GM13977 (cell line): ENCODE measurements at regions not wholly inside any gene's neighbourhood (a gene's known extent, or its start where the extent isn't known, plus 50 kb on each side); places are given as distances from the start of the nearest gene placed in this dataset.

Experiments used
- DNase-seq: peaks from one replicate; pipeline ENCODE4 v3.0.0; 2012; ENCODE audit warnings: low spot score
- in situ Hi-C: fragments of 300-500 bp; cut with MboI; formaldehyde crosslinking; loops from one replicate; pipeline ENCODE4 v1.12.0; 2022; ENCODE audit warnings: low sequenced_read_pairs, low pct_unique_long_range_greater_than_20kb, mixed read lengths, inconsistent platforms; ENCODE audit not compliant: unreplicated experiment
- TF ChIP-seq, protein P1 (sequence below): IDR thresholded peaks from 2 replicates; pipeline ENCODE4 v1.5.1; 2012; ENCODE audit warnings: mild to moderate bottlenecking, control low read depth; ENCODE audit not compliant: insufficient read depth; ENCODE audit errors: extremely low read depth, missing control alignments

DNA sequence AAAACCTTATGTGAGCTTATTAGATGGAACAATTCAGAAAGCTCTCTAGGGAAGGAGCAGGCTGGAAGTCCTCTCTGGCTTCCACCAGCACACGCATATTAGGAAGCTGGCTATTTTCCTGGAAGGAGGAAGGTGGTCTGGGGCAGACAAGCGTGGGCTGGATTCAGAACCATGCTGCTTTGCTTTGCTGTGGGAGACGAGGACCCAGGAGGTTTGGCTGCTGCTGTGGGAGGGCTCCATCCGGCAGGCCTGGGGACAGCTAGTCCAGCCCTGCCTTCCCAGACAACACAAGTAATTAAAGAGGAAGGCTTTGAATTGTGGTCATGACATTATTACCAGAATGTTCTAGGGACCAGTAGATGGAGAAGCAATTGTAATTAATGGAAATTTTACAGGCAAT is 238.8 kb upstream of the MYT1L start:
- in situ Hi-C loops, result no loop called here
- peak; percentile 7 for DNase-seq
- TF ChIP-seq, protein P1, sequence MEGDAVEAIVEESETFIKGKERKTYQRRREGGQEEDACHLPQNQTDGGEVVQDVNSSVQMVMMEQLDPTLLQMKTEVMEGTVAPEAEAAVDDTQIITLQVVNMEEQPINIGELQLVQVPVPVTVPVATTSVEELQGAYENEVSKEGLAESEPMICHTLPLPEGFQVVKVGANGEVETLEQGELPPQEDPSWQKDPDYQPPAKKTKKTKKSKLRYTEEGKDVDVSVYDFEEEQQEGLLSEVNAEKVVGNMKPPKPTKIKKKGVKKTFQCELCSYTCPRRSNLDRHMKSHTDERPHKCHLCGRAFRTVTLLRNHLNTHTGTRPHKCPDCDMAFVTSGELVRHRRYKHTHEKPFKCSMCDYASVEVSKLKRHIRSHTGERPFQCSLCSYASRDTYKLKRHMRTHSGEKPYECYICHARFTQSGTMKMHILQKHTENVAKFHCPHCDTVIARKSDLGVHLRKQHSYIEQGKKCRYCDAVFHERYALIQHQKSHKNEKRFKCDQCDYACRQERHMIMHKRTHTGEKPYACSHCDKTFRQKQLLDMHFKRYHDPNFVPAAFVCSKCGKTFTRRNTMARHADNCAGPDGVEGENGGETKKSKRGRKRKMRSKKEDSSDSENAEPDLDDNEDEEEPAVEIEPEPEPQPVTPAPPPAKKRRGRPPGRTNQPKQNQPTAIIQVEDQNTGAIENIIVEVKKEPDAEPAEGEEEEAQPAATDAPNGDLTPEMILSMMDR, result no peak

DNA sequence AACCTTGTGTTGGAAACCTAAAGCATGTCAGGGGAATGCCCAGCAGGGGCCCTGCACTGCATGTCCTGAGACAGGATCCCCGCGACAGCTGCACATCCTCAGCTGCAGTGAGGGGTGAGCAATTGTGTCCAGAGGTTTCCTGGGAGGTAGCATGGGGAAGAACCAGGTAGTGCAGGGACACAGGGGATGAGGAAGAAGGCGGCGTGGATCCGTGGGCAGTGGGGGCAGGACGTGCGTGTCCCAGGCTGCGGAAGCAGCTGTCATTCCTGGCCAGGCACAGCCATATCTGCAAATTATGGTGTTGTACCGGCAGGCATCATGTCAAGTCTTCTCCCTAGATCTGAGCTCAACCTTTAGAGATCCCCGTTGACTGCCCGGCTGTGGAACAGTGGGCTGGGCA is 238.2 kb upstream of the MYT1L start:
- TF ChIP-seq, protein P1, result no peak
- no peak for DNase-seq
- in situ Hi-C loops, result no loop called here

DNA sequence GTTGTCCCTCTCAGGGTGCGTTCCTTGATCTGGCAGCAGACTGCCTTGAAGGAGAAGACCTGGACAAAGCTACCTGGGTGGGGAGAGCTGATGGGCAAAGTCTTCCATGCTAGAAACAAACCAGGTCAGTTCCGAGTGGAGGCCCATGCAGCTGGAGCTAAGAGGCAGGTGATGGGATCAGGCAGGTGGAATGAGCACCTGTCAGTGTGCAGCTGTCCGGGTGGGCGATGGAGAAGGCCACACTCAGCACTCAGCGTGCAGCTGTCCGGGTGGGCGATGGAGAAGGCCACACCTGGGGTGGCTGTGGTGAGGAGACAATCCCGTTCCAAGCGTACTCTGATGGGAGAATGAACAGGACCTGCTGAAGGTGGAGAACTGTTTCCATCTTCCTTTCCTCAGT is 237.3 kb upstream of the MYT1L start:
- in situ Hi-C loops, result no loop called here
- peak; percentile 10 for DNase-seq
- TF ChIP-seq, protein P1, result no peak

DNA sequence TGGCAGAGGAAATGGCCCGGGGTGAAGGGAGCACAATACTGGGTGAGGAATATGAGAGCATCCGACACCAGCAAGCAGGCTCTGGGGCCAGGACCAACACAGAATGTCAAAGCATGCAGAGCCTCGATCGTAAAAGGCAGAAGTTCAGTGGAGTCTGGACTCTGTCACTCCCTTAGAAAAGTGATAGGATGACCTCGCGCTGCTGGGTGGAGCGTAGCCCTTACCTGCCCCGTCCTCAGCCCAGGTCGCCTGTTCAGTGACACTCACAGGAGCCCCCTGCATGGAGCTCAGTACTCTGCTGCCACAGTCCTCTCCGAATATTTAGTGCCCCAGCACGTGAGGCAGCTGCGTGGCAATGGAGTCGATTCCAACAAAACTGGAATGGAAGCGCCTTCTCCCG is 236.7 kb upstream of the MYT1L start:
- no peak for DNase-seq
- TF ChIP-seq, protein P1, result no peak
- in situ Hi-C loops, result no loop called here

DNA sequence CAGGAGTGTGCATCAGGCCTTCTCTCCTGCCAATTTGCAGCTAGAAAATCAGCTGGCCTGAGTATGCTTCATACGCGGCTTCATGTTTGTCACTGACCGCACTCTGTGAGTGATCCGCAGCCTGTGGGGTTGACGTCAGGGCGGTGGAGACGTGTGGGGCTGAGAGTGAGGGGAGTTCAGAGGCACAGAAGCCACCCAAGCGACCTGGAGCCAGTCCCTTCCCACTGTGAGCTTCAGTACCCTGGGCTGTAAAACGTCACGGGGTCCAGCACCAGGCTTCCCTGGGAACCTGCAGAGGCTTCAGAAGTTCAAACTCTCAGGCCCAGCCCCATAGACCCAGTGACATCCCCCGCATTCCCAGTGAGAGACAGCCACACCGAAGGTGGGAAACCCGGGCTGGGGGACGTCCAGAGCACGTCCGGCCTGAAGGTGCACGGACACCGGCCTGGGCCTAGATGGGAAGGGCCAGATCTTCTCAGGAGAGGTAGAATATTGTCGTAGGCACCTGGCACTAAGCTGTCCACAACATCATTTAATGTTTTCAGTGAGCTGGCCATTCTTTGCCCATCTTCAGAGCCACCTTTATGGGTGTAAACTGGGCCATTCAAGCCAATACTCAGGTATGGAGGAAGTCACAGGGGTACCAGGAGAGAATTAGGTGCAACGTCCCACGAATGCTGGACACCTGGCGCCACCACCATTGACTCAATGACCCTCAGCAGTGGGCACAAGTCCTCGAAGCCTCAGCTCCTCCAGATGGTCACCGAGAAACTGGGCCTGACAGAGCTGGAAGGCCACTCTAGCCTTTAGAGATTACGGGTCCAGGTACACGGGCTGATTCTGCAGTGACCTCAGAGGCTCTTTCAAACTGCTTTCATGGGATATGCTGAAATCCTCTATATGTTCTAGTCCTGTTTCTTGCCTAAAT is 235.6 kb upstream of the MYT1L start:
- TF ChIP-seq, protein P1, result no peak
- DNase-seq, result peak; percentile 8
- in situ Hi-C loops, result no loop called here

DNA sequence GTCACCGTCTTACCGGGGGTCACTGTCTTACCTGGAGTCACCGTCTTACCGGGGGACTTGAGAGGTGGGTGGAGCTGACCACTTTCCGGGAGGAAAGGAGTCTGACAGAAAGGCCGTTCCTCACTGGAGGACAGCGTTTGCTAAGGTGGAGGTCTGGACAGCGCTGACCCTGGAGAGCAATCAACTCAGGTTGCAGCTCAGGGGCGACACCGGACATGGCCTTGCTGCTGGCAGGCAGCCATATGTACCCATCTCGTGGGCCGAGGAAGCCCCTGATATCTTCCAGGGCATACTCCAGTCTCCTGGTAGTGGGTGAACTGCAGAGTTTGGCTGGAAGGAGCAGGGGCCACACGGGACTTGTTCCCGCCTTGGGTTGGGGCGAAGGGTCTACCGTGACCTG is 234.6 kb upstream of the MYT1L start:
- in situ Hi-C loops, result no loop called here
- DNase-seq, result no peak
- TF ChIP-seq, protein P1, result no peak
